Activated naive CD4-positive, alpha-beta T cell treated with anti-CD3 and anti-CD28 coated beads for 36 hours (primary cell): ENCODE measurements at regions not wholly inside any gene's neighbourhood (a gene's known extent, or its start where the extent isn't known, plus 50 kb on each side); places are given as distances from the start of the nearest gene placed in this dataset.

Experiments used
- CTCF ChIA-PET: fragments of 350-600 bp; sonication (Branson Sonifier 250); formaldehyde crosslinking; loops from one replicate; lab custom pipeline; 2021; ENCODE audit warnings: antibody characterized with exemption; lab: Charles Lee
- DNase-seq: peaks from one replicate; pipeline ENCODE4 v3.0.0-alpha.2; 2020
- H3K27ac Mint-ChIP-seq: one replicate; pipeline ENCODE4 v1.8.0; 2021; ENCODE audit warnings: mild to moderate bottlenecking, mixed read lengths
- H3K27me3 Mint-ChIP-seq: one replicate; pipeline ENCODE4 v1.8.0; 2021; ENCODE audit warnings: low read depth, mixed read lengths
- H3K36me3 Mint-ChIP-seq: one replicate; pipeline ENCODE4 v1.8.0; 2021; ENCODE audit warnings: low read depth, mixed read lengths
- H3K4me1 Mint-ChIP-seq: one replicate; pipeline ENCODE4 v1.8.0; 2021; ENCODE audit warnings: low read depth, mixed read lengths
- H3K4me3 Mint-ChIP-seq: one replicate; pipeline ENCODE4 v1.8.0; 2021; ENCODE audit warnings: mild to moderate bottlenecking, moderate library complexity, mixed read lengths
- H3K9me3 Mint-ChIP-seq: one replicate; pipeline ENCODE4 v1.8.0; 2021; ENCODE audit warnings: mixed read lengths
- intact Hi-C: fragments of 100-400 bp; cut with micrococcal nuclease; formaldehyde crosslinking; loops from one replicate; pipeline ENCODE4 v1.15.1; 2023

DNA sequence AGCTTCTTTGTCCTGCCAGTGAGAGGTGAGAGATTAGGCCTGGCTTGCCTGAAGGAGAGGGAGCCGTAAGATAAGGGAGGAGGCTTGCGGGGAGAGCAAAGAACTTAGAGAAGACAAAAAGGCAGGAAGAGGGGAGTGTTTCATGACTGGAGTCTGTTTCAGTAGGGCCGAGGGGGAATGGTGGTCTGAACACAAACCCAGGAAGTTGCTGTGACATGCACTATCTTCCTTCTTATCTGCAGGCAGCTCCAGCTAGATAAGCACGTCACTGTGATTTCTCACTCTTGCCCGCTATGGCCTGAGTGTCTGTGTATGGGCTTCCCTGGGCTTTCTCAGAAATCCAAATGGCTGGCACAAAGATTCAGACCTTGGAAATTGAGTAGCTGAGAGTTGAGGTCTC is 307.5 kb upstream of the CLINT1 start:
- no peaks in the 10 kb centered on the region for H3K36me3 Mint-ChIP-seq
- intact Hi-C loops: no loop called here
- no peaks in the 10 kb centered on the region for H3K9me3 Mint-ChIP-seq
- CTCF ChIA-PET: no interaction called here
- DNase-seq: no peak
- H3K27me3 Mint-ChIP-seq: peaks cover 3% of the 10 kb centered on the region
- H3K4me3 Mint-ChIP-seq: no peak overlapping the region
- no peaks in the 10 kb centered on the region for H3K4me1 Mint-ChIP-seq
- no peak overlapping the region for H3K27ac Mint-ChIP-seq

DNA sequence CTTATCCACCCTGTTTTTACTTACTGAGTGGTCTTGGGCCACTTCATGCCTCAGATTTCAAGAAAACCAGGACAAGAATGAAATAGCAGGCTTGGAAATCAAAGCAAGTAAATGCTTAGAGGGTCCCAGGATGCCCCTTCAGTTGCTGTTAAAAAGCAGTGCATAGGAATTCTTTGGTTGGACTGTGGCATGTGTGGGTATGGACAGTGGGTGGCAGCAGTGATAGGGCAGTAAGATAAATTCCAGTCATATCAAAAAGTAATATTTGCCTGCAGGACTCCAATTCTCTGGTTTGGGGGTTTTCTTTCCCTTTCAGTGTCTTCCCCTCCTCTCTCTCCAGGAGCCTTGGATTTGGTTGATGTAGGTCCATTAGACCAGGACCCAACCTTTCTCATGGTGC is 306.7 kb upstream of the CLINT1 start:
- Mint-ChIP-seq H3K9me3 (no peaks in the 10 kb centered on the region), H3K36me3 (no peaks in the 10 kb centered on the region), H3K4me1 (no peaks in the 10 kb centered on the region), H3K27me3 (peaks cover 3% of the 10 kb centered on the region), H3K4me3 (no peak overlapping the region), H3K27ac (no peak overlapping the region)
- intact Hi-C loops: no loop called here
- CTCF ChIA-PET: no interaction called here
- no peak for DNase-seq

GRCh38 chr5:158164296-158165047 is 305.5 kb upstream of the CLINT1 start:
- intact Hi-C loops: no loop called here
- CTCF ChIA-PET: no interaction called here
- Mint-ChIP-seq H3K4me1 (no peaks in the 10 kb centered on the region), H3K27ac (no peak overlapping the region), H3K36me3 (no peaks in the 10 kb centered on the region), H3K4me3 (no peak overlapping the region), H3K9me3 (no peaks in the 10 kb centered on the region), H3K27me3 (peaks cover 3% of the 10 kb centered on the region)
- no peak for DNase-seq

DNA sequence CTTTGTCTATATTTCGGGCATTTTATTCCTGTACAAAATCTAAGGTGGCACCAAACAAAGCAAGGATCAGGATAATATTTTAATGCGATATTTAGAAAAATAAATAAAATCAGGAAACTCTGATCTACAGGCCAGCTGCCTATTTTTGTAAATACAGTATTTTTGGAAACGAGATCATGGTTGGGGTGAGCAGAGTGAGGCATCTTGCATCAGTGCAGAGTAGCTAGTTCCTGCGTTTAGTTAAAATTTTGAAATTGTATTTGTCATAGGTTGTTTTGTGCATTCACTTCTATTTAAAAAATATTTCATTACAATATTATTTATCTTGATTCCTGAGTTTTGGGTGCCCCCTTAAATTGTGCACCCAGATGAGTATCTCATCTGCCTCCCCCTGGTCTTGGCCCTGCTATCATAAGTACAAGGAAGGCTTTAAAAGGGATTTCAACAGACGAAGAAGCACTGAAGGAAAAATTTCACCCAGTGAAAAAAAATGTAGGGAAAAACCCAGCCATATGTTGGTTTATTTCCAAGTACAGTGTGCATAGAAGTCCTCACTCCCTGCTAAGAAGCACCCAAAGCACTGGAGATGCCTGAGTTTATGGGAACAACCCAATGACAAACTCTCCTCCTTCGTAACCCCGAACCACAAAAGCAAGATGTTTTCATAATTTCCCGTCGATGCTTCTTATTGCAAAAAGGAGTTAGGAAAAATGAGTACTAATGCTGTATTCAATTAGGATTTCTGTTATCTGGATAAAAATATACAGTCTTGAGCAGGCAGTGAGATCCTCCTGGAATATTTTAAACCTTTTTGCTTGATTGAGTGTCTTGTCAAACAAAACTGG is 304.7 kb upstream of the CLINT1 start:
- Mint-ChIP-seq H3K27me3 (peaks cover 3% of the 10 kb centered on the region), H3K36me3 (no peaks in the 10 kb centered on the region), H3K4me1 (no peaks in the 10 kb centered on the region), H3K4me3 (no peak overlapping the region), H3K27ac (no peak overlapping the region), H3K9me3 (no peaks in the 10 kb centered on the region)
- intact Hi-C loops: no loop called here
- DNase-seq: no peak
- CTCF ChIA-PET: interaction anchor here (1.7 to 2.0 kb wide), 2 partner anchors 11 to 88 kb away, joined by 4 read pairs; no protein-coding TSS in a partner anchor

DNA sequence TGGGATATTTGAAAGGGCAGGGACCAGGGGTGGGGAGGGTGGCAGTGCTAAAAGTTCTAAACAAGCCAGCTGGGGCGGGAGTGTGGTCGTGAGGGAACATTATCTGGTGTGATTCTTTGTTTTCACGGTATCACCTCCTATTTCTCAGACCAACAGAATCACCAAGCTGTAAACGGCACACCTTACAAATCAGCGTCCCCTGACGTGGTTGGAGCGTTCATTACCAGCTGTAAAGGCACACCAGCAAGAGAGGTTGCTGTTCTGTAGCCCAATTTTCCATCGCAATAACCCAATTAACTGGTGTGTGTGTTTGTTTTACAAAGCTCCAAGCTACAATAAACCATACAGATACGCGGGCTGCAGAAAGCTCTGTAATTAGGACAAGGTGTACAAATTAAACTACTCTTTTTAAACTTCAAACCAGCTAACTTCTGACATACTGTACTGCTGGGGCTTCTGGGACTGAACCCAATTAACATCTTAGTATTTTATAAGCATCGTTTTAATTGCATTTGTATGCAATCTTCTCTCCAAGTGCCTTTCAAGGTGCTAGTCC is 303.6 kb upstream of the CLINT1 start:
- Mint-ChIP-seq H3K27me3 (peaks cover 3% of the 10 kb centered on the region), H3K27ac (no peak overlapping the region), H3K4me1 (no peaks in the 10 kb centered on the region), H3K9me3 (no peaks in the 10 kb centered on the region), H3K36me3 (no peaks in the 10 kb centered on the region), H3K4me3 (no peak overlapping the region)
- CTCF ChIA-PET: interaction anchor here (0.6 to 2.0 kb wide), 3 partner anchors 12 to 1418 kb away, joined by 3 to 4 read pairs (median 4); no protein-coding TSS in a partner anchor
- no peak for DNase-seq
- intact Hi-C loops: no loop called here

GRCh38 chr5:158162026-158162425 is 303.1 kb upstream of the CLINT1 start:
- CTCF ChIA-PET: interaction anchor here (1.7 to 2.0 kb wide), 2 partner anchors 13 to 86 kb away, joined by 4 read pairs; no protein-coding TSS in a partner anchor
- intact Hi-C loops: no loop called here

DNA sequence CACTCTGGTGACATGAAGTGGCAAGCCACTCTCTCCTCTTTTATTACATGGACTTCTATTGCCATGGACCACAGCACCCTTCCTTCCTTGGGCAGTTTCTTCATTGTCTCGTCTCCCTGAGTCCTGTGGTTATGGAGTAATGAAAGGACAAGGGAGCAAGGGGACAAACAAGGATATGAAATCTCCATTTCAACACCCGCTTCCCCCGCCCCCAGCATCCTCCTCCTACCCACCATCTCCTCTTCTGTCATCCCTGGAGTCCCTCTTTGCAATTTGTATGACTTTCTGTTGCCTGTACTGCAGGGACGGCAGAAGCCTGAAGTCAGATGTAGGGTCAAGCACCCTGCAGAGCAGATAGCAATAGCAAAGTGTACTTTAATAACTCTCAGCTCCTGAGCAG is 300.7 kb upstream of the CLINT1 start:
- intact Hi-C loops: no loop called here
- Mint-ChIP-seq H3K4me3 (no peak overlapping the region), H3K27me3 (peaks cover 3% of the 10 kb centered on the region), H3K4me1 (no peaks in the 10 kb centered on the region), H3K27ac (no peak overlapping the region), H3K9me3 (no peaks in the 10 kb centered on the region), H3K36me3 (no peaks in the 10 kb centered on the region)
- CTCF ChIA-PET: no interaction called here
- DNase-seq: no peak

More at GRCh38 chr5:158162026-158162425, 303.1 kb upstream of the CLINT1 start:
- H3K27me3 Mint-ChIP-seq: peaks cover 3% of the 10 kb centered on the region
- H3K36me3 Mint-ChIP-seq: no peaks in the 10 kb centered on the region
- no peaks in the 10 kb centered on the region for H3K4me1 Mint-ChIP-seq
- H3K9me3 Mint-ChIP-seq: no peaks in the 10 kb centered on the region
- no peak overlapping the region for H3K4me3 Mint-ChIP-seq
- no peak overlapping the region for H3K27ac Mint-ChIP-seq
- no peak for DNase-seq

- Mint-ChIP-seq H3K4me3 (no peak overlapping the region), H3K27me3 (peaks cover 3% of the 10 kb centered on the region), H3K27ac (no peak overlapping the region), H3K4me1 (no peaks in the 10 kb centered on the region), H3K36me3 (no peaks in the 10 kb centered on the region), H3K9me3 (no peaks in the 10 kb centered on the region)
- CTCF ChIA-PET: no interaction called here
- DNase-seq: no peak
- intact Hi-C loops: no loop called here
Measured at GRCh38 chr5:158155811-158156505, 297.0 kb upstream of the CLINT1 start.

DNA sequence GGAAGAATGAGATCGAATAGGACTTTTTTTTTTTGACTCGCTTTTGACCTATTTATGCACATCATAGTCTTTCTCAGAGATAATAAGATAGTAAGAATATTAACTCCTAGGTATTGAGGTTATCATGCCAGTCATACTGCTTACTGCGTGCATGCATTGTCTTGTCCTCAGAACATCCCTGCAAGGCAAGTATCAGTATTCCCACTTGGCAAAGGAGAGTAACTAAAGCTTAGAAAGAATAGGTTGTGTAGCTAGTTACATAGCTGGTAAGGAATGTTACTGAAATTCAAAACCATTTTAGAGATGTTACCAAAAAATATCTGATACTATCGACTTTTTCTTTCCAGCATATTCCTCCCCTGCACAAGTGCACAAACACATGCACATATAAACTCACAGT is 296.1 kb upstream of the CLINT1 start:
- CTCF ChIA-PET: interaction anchor here (1.0 kb wide), 1 partner anchor 20 kb away, joined by 4 read pairs; no protein-coding TSS in a partner anchor
- Mint-ChIP-seq H3K27me3 (peaks cover 3% of the 10 kb centered on the region), H3K4me3 (no peak overlapping the region), H3K9me3 (no peaks in the 10 kb centered on the region), H3K36me3 (no peaks in the 10 kb centered on the region), H3K4me1 (no peaks in the 10 kb centered on the region), H3K27ac (no peak overlapping the region)
- DNase-seq: no peak
- intact Hi-C loops: no loop called here

- Mint-ChIP-seq H3K4me3 (no peak overlapping the region), H3K27me3 (peaks cover 3% of the 10 kb centered on the region), H3K4me1 (no peaks in the 10 kb centered on the region), H3K36me3 (no peaks in the 10 kb centered on the region), H3K9me3 (no peaks in the 10 kb centered on the region), H3K27ac (no peak overlapping the region)
- CTCF ChIA-PET: interaction anchor here (1.0 kb wide), 1 partner anchor 20 kb away, joined by 4 read pairs; no protein-coding TSS in a partner anchor
- DNase-seq: no peak
- intact Hi-C loops: no loop called here
Measured at GRCh38 chr5:158154226-158155005, 295.5 kb upstream of the CLINT1 start.

GRCh38 chr5:158153508-158153907 is 294.6 kb upstream of the CLINT1 start:
- H3K4me3 Mint-ChIP-seq: no peak overlapping the region
- intact Hi-C loops: no loop called here
- CTCF ChIA-PET: interaction anchor here (1.1 kb wide), 1 partner anchor 22 kb away, joined by 4 read pairs; no protein-coding TSS in a partner anchor
- H3K9me3 Mint-ChIP-seq: no peaks in the 10 kb centered on the region
- H3K27ac Mint-ChIP-seq: no peak overlapping the region
- no peaks in the 10 kb centered on the region for H3K4me1 Mint-ChIP-seq
- DNase-seq: no peak
- H3K36me3 Mint-ChIP-seq: no peaks in the 10 kb centered on the region
- H3K27me3 Mint-ChIP-seq: peaks cover 3% of the 10 kb centered on the region
